OCI-LY3 (cell line): ENCODE measurements at regions not wholly inside any gene's neighbourhood (a gene's known extent, or its start where the extent isn't known, plus 50 kb on each side); places are given as distances from the start of the nearest gene placed in this dataset.

Source experiments
- H2AFZ ChIP-seq: fragments of 200-600, 300-600 bp; shearing (Covaris generic); 2 replicates; pipeline ENCODE4 v1.6.0; 2014; ENCODE audit warnings: antibody characterized with exemption, low read depth, low read length
- H3K27ac ChIP-seq: fragments of 200-600, 300-600 bp; sonication (generic); 2 replicates; pipeline ENCODE4 v1.5.1; 2014; ENCODE audit warnings: mild to moderate bottlenecking, low read length, moderate library complexity, mixed read lengths
- H3K27me3 ChIP-seq: fragments of 200-600, 300-600 bp; sonication (generic); 2 replicates; pipeline ENCODE4 v1.6.1; 2014; ENCODE audit warnings: low read depth, low read length, mixed read lengths
- H3K36me3 ChIP-seq: fragments of 200-600, 300-600 bp; sonication (generic); replicated peaks from 2 replicates; pipeline ENCODE3; 2014; ENCODE audit warnings: low read depth, low read length, mixed read lengths
- H3K4me1 ChIP-seq: fragments of 300-600, 200-600 bp; sonication (generic); 2 replicates; pipeline ENCODE4 v1.6.1; 2014; ENCODE audit warnings: low read length, mixed read lengths
- H3K4me2 ChIP-seq: fragments of 200-600, 300-600 bp; sonication (generic); 2 replicates; pipeline ENCODE4 v1.6.1; 2014; ENCODE audit warnings: low read length, mixed read lengths
- H3K4me3 ChIP-seq: fragments of 300-600, 200-600 bp; sonication (generic); 2 replicates; pipeline ENCODE4 v1.5.1; 2014; ENCODE audit warnings: antibody characterized with exemption, mild to moderate bottlenecking, low read length, moderate library complexity
- H3K79me2 ChIP-seq: fragments of 300-600, 200-600 bp; shearing (Covaris generic); 2 replicates; pipeline ENCODE4 v1.6.1; 2014; ENCODE audit warnings: mild to moderate bottlenecking, low read length, mixed read lengths
- H3K9ac ChIP-seq: fragments of 300-600, 200-600 bp; shearing (Covaris generic); 2 replicates; pipeline ENCODE4 v1.6.0; 2014; ENCODE audit warnings: mild to moderate bottlenecking, low read length, moderate library complexity
- H3K9me3 ChIP-seq: fragments of 200-600, 300-600 bp; shearing (Covaris generic); 2 replicates; pipeline ENCODE4 v1.6.1; 2014; ENCODE audit warnings: low read length, mixed read lengths; ENCODE audit not compliant: insufficient read depth
- H4K20me1 ChIP-seq: fragments of 200-600, 300-600 bp; sonication (generic); 2 replicates; pipeline ENCODE4 v1.6.1; 2016; ENCODE audit warnings: low read length, mixed read lengths; ENCODE audit not compliant: insufficient read depth
- EZH2phosphoT487 ChIP-seq: fragments of 200-600 bp; shearing (Covaris generic); IDR thresholded peaks from 2 replicates; pipeline ENCODE4 v1.6.1; 2018; ENCODE audit warnings: antibody characterized with exemption, mixed run types, low read depth
- TF ChIP-seq, protein P1 (sequence below): fragments of 200-600, 300-600 bp; sonication (generic); IDR thresholded peaks from 2 replicates; pipeline ENCODE4 v1.5.1; 2014; ENCODE audit warnings: antibody characterized with exemption, low read length, low read depth

DNA sequence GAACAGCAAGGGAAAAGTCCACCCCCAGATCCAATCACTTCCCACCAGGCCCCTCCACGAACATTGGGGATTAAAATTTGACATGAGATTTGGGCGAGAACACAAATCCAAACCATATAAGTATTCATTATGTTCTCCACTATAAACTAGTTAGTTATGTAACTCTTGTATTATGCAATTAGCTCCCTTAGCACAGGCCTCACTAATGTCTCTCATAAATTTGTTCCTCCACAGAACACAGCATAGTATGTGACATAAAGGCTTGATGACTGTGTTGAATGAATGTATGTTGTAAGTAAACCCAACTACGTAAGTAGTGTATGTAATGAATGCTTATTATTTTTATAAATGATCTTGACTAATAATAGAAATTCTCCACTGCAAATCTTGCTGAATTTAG, 223.3 kb upstream of the ZRANB2 start:
- H4K20me1 ChIP-seq, result no peaks in the 10 kb centered on the region
- H3K27ac ChIP-seq, result no peak overlapping the region
- no peak for TF ChIP-seq EZH2phosphoT487
- TF ChIP-seq, protein P1, sequence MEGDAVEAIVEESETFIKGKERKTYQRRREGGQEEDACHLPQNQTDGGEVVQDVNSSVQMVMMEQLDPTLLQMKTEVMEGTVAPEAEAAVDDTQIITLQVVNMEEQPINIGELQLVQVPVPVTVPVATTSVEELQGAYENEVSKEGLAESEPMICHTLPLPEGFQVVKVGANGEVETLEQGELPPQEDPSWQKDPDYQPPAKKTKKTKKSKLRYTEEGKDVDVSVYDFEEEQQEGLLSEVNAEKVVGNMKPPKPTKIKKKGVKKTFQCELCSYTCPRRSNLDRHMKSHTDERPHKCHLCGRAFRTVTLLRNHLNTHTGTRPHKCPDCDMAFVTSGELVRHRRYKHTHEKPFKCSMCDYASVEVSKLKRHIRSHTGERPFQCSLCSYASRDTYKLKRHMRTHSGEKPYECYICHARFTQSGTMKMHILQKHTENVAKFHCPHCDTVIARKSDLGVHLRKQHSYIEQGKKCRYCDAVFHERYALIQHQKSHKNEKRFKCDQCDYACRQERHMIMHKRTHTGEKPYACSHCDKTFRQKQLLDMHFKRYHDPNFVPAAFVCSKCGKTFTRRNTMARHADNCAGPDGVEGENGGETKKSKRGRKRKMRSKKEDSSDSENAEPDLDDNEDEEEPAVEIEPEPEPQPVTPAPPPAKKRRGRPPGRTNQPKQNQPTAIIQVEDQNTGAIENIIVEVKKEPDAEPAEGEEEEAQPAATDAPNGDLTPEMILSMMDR, result no peak
- no peaks in the 10 kb centered on the region for H3K79me2 ChIP-seq
- H3K4me1 ChIP-seq, result peaks cover 7% of the 10 kb centered on the region
- no peak overlapping the region for H3K4me3 ChIP-seq
- no peak overlapping the region for H3K9ac ChIP-seq
- H2AFZ ChIP-seq, result no peak overlapping the region
- no peaks in the 10 kb centered on the region for H3K9me3 ChIP-seq
- no peaks in the 10 kb centered on the region for H3K27me3 ChIP-seq
- H3K36me3 ChIP-seq, result no peaks in the 10 kb centered on the region
- H3K4me2 ChIP-seq, result no peak overlapping the region

- H3K4me2 ChIP-seq, result no peak overlapping the region
- H3K79me2 ChIP-seq, result no peaks in the 10 kb centered on the region
- TF ChIP-seq, protein P1, result no peak
- TF ChIP-seq EZH2phosphoT487, result no peak
- no peak overlapping the region for H3K4me3 ChIP-seq
- H3K27me3 ChIP-seq, result no peaks in the 10 kb centered on the region
- H3K9ac ChIP-seq, result no peak overlapping the region
- no peak overlapping the region for H3K27ac ChIP-seq
- H2AFZ ChIP-seq, result no peak overlapping the region
- peaks cover 7% of the 10 kb centered on the region for H3K4me1 ChIP-seq
- H3K9me3 ChIP-seq, result no peaks in the 10 kb centered on the region
- H4K20me1 ChIP-seq, result no peaks in the 10 kb centered on the region
- no peaks in the 10 kb centered on the region for H3K36me3 ChIP-seq
These were observed 222.8 kb upstream of the ZRANB2 start for GRCh38 chr1:71303617-71304041.

- Histone ChIP-seq H3K4me2 (no peak overlapping the region), H3K27ac (no peak overlapping the region), H2AFZ (no peak overlapping the region), H4K20me1 (no peaks in the 10 kb centered on the region), H3K9me3 (no peaks in the 10 kb centered on the region), H3K9ac (no peak overlapping the region), H3K27me3 (no peaks in the 10 kb centered on the region), H3K4me3 (no peak overlapping the region), H3K36me3 (no peaks in the 10 kb centered on the region), H3K4me1 (no peaks in the 10 kb centered on the region), H3K79me2 (no peaks in the 10 kb centered on the region)
- TF ChIP-seq EZH2phosphoT487, result no peak
- TF ChIP-seq, protein P1, result no peak
These were observed 217.8 kb upstream of the ZRANB2 start for GRCh38 chr1:71298633-71299032.

DNA sequence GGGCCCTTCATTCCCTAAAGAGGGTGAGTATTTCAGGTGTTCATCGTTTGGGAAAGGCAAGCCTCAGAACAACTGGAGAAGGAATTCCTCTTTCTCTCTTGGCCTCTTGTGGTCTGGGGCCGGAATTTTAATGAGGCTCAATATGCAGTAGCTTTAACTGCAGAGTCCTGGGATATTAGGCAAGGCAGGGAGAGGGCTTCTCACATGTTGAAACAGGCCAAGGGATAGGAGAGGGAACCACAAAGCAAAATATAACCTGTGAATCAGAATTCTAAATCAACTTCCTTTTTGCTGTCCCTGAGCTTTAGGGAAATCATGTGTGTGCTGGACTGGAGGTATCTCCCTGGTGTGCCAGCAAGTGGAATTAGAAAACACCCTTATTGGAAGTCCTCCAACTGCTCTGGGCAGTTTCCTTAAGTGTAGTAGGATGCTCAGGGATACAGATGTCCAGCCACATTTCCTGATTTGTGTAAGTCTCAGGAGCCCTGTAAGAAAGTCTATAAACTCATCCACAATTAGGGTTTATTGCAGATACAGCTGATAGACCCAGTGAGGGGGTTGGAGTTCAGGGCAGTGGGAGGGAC, 215.8 kb upstream of the ZRANB2 start:
- no peaks in the 10 kb centered on the region for H4K20me1 ChIP-seq
- no peak overlapping the region for H2AFZ ChIP-seq
- H3K9ac ChIP-seq, result no peak overlapping the region
- H3K36me3 ChIP-seq, result no peaks in the 10 kb centered on the region
- H3K4me2 ChIP-seq, result no peak overlapping the region
- TF ChIP-seq EZH2phosphoT487, result no peak
- TF ChIP-seq, protein P1, result no peak
- H3K4me1 ChIP-seq, result no peaks in the 10 kb centered on the region
- no peak overlapping the region for H3K27ac ChIP-seq
- H3K27me3 ChIP-seq, result no peaks in the 10 kb centered on the region
- H3K4me3 ChIP-seq, result no peak overlapping the region
- H3K79me2 ChIP-seq, result no peaks in the 10 kb centered on the region
- H3K9me3 ChIP-seq, result no peaks in the 10 kb centered on the region
